ENCODE measurements at regions not wholly inside any gene's neighbourhood (a gene's known extent, or its start where the extent isn't known, plus 50 kb on each side); places are given as distances from the start of the nearest gene placed in this dataset.

- Mint-ChIP-seq H3K4me3 (no peak overlapping the region), H3K4me1 (peaks cover 14% of the 10 kb centered on the region), H3K27ac (no peak overlapping the region), H3K27me3 (ENCODE audit: low read depth) (no peaks in the 10 kb centered on the region), H3K9me3 (no peaks in the 10 kb centered on the region), H3K36me3 (no peaks in the 10 kb centered on the region)
- no peak for DNase-seq (ENCODE audit: low spot score in 2 of 2, unreplicated experiment in 2 of 2)
- TF ChIP-seq CTCF (IDR thresholded peaks at IDR 0.05; ENCODE audit: unreplicated experiment), result no peak
Observed at GRCh38 chr1:234932106-234932505, 196.5 kb downstream of the TOMM20 start.

GRCh38 chr1:234931404-234931973, 197.1 kb downstream of the TOMM20 start:
- Mint-ChIP-seq H3K9me3 (no peaks in the 10 kb centered on the region), H3K27ac (no peak overlapping the region), H3K27me3 (ENCODE audit: low read depth) (no peaks in the 10 kb centered on the region), H3K4me3 (no peak overlapping the region), H3K36me3 (no peaks in the 10 kb centered on the region), H3K4me1 (peaks cover 20% of the 10 kb centered on the region)
- DNase-seq (ENCODE audit: low spot score in 2 of 2, unreplicated experiment in 2 of 2), result no peak
- TF ChIP-seq CTCF (IDR thresholded peaks at IDR 0.05; ENCODE audit: unreplicated experiment), result no peak

- Mint-ChIP-seq H3K9me3 (no peaks in the 10 kb centered on the region), H3K36me3 (no peaks in the 10 kb centered on the region), H3K27me3 (ENCODE audit: low read depth) (no peaks in the 10 kb centered on the region), H3K4me1 (peaks cover 28% of the 10 kb centered on the region), H3K4me3 (no peak overlapping the region), H3K27ac (no peak overlapping the region)
- TF ChIP-seq CTCF (IDR thresholded peaks at IDR 0.05; ENCODE audit: unreplicated experiment), result no peak
- no peak for DNase-seq (ENCODE audit: low spot score in 2 of 2, unreplicated experiment in 2 of 2)
Observed at GRCh38 chr1:234929369-234929768, 199.3 kb downstream of the TOMM20 start.

- Mint-ChIP-seq H3K27ac (no peak overlapping the region), H3K27me3 (ENCODE audit: low read depth) (no peaks in the 10 kb centered on the region), H3K4me1 (peaks cover 28% of the 10 kb centered on the region), H3K4me3 (no peak overlapping the region), H3K9me3 (peaks cover 6% of the 10 kb centered on the region), H3K36me3 (no peaks in the 10 kb centered on the region)
- TF ChIP-seq CTCF (IDR thresholded peaks at IDR 0.05; ENCODE audit: unreplicated experiment), result no peak
- no peak for DNase-seq (ENCODE audit: low spot score in 2 of 2, unreplicated experiment in 2 of 2)
Observed at GRCh38 chr1:234928642-234929041, 200.0 kb downstream of the TOMM20 start.

- no peaks in the 10 kb centered on the region for H3K27me3 Mint-ChIP-seq (ENCODE audit: low read depth)
- no peaks in the 10 kb centered on the region for H3K36me3 Mint-ChIP-seq
- H3K4me3 Mint-ChIP-seq, result no peak overlapping the region
- H3K9me3 Mint-ChIP-seq, result peaks cover 6% of the 10 kb centered on the region
- TF ChIP-seq CTCF (IDR thresholded peaks at IDR 0.05; ENCODE audit: unreplicated experiment), result no peak
- H3K4me1 Mint-ChIP-seq, result peaks cover 28% of the 10 kb centered on the region
- DNase-seq (ENCODE audit: low spot score in 2 of 2, unreplicated experiment in 2 of 2), result no peak
- peak overlapping the region; percentile 35 for H3K27ac Mint-ChIP-seq
Observed at GRCh38 chr1:234927971-234928640, 200.5 kb downstream of the TOMM20 start.
